ENCODE measurements at regions not wholly inside any gene's neighbourhood (a gene's known extent, or its start where the extent isn't known, plus 50 kb on each side); places are given as distances from the start of the nearest gene placed in this dataset.

DNA sequence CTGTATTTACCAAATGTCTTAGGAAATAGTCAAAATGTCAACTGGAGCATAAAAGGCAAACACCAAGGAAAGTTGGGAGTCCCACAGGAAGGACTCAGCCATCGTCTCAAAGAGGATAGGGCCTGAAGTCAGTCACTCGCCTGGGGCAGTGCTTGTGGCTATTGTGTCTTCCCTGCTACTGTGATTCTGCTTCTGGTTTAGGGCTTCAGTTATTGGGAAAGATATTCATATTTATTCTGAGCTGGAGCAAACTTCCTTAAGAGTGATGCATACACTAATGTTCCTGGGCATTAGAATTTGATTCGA is 118.1 kb downstream of the EDEM1 start:
- no peak for DNase-seq

DNA sequence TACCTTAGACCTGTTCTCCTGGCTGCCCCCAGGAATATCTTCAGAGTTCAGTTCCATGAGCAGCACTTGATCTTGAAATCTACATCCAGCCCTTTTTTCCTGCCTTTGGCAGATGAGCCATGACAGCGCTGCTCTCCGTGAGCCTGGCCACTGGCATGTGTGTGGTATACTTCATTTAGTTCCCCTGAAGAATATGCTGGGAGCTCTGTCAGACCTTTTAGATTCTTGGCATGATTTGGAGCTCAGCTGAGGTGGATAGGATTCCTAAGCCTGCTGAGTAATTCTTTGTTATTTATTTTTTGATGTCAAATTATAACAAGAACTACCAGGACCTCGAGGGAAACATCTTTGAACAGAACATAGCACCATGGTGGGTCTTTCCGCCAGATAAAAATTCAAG is 121.7 kb downstream of the EDEM1 start:
- DNase-seq, result no peak

DNA sequence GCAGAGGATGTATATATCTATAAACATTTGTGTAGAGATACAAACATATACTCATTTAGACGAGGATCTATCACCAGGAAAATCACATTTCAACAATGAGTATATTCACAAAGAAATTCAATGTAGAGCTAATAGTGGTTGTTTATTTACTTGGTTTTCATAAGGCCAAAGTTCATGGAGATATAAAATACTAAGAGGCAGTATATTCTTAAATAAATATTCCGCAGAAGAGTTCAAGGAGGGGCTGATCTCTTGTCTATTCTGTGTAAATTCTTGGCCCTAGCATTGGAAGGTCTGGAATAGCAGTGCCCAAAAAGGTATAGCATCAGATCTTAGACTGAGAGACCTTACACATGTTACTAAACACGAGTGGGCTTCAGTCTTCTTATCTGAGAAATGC is 122.1 kb downstream of the EDEM1 start:
- no peak for DNase-seq

DNA sequence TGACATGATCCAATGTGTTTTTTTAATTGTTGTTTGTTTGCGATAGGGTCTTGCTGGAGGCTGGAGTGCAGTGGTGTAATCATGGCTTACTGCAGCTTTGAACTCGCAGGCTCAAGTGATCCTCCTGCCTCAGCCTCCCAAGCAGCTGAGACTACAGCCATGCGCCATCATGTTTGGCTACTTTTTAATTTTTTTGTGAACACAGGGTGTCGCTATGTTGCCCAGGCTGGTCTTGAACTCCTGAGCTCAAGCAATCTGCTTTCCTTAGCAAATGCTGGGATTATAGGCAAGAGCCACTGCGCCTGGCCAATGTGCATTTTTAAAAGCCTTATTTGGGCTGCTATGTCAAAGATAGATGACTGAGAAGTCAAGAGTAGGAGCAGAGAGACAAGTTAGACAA is 123.0 kb downstream of the EDEM1 start:
- DNase-seq, result no peak

DNA sequence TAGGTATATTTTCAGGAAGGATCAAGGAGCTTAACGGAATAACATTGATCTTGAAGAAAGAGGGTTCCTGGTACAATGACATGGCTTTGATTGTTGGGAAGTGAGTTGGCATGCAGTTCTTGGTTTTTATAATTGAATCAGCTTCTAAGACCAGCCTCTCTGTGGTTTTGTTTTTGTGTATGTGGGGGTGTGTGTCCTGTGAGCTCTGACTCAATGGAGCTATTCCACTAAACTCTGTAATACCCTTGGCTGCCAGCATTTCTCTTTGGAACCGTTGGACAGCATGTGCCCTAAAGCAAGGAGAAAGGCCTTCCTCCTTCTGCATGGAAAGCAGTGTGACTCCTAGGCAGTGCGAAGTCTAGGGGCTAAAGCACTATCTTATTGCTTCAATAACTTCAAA is 124.8 kb downstream of the EDEM1 start:
- DNase-seq, result no peak

DNA sequence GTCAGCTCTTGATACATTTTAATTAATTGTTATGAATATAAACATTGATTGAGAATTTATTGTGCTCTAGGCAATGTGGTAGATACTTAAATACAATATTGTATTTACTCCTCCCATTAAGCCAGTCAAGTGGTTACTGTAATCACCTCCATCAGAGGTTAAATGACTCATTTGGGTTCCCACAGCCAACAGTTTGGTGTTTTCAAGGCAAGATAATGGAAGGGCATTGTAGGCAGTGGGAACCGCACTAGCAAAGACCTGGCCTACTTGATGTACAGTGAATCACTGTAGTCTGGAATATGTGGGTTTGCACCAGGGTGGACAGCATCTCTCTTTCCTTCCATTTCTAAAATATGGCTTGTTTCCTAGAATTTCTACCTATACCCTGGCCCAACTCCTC is 127.4 kb downstream of the EDEM1 start:
- DNase-seq, result no peak

DNA sequence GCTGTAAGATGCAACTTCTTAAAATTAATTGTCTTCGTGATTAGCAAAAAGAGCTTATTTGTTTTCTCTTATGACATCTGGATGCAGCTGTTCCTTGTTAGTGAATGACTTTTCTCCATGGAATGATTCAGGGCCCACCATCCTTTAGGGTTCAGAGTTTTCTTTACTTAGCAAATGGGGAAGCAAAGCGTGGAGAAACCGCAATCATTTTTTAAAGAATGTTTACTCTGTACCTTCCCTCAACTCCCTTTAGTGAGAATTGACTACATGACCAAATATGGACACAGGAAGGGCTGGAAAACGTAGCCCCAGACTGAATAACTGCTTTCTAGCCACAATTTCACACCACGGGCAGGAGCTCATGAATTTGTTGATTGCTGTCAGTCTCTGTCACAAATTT is 130.1 kb downstream of the EDEM1 start:
- no peak for DNase-seq

DNA sequence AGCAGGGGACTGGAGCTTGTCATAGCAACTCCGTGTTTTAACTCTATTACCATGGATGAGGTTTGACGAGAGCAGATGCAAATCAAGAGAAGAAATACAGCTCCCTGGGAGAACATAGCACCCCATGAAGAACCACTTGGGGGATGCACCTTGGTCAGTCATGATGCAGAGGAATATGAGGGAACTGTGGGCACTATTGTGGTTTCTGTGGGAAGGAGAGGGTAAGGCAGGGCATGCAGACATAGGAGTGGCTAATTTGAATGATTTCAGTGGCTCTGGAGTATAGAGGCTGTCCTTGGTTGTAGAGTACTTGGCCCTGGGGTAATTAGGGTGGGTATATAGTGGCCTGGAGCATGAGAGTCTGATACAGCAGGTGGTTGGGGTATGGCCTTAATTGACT is 131.9 kb downstream of the EDEM1 start:
- DNase-seq, result no peak

DNA sequence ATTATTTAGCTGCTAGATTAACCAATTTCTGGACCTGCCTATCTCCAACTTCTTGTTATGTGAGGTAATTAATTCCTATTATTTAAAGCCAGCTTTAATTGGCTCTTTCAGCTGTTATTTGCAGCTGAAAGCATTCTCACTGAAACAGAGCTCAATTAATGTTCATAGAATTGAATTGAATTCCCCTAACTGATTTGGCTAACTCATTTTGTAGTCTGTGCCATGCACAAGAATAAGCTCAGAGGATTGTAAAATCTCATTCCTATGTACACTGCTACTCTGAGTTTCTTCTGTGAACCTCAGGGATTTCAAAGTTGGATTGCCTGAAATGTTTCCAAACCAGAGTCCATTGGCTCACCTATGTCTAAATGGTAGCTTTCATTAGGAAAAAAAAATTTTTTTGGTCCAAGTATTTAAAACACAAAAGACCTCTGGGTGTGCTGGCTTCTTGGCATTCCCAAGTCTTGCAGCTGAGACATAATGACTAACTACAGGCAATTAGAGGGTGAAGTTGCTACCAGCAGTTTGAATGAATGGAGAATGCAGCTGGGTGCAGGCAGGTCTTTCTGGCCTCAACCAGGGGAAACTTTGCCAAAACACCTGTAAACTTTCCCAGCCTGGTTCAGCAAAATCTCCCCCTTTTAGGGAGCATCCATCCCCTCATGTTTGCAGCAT is 134.3 kb downstream of the EDEM1 start:
- no peak for DNase-seq

DNA sequence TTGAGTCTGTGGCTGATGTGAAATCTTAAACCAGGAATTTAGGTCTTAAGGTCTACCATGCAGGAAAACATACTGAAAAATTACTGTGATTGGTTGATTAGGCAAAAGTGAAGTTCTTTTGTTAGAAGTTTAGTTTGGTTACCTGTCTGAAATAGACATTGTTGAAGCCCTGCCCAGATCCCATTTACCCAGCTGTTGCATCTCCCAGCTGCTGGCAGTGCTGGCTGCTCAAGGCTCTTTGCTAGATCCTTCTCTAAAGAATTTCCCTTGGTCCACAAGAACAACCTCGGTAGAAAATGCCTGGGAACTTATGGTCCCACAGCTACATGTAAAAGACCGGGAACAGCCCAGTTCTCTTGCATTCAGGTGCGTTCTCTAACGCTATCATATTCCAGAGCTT is 137.3 kb downstream of the EDEM1 start:
- no peak for DNase-seq

DNA sequence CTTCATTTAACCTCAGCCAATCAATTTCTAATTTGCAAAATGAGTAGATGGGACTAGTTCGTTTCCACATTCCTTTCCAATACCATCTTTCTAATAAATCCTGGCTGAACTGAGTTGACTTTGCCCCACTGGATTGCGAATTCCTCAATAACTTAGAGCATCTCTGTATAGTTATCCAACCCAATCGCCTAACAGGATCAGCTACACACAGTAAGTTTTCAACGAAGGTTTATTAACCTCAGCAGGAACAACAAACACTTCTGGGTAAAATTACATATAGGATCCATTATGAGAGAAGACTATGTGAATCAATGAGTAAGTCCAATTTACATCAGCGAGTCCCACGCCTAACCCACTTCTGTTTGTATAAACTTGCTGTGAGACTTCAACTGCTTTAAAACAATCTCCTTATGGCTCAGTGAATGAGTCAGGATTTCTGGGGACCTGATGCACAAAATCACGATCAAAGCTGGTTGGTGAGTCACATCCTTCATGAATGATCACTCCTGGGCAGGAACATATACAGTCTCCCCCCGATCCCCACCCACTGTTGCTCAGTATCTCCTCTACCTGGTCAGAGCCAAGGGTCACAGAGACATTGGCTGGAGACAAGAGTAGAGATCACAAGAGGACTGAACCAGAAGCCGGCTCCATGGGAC is 142.8 kb downstream of the EDEM1 start:
- peak; percentile 18 for DNase-seq

DNA sequence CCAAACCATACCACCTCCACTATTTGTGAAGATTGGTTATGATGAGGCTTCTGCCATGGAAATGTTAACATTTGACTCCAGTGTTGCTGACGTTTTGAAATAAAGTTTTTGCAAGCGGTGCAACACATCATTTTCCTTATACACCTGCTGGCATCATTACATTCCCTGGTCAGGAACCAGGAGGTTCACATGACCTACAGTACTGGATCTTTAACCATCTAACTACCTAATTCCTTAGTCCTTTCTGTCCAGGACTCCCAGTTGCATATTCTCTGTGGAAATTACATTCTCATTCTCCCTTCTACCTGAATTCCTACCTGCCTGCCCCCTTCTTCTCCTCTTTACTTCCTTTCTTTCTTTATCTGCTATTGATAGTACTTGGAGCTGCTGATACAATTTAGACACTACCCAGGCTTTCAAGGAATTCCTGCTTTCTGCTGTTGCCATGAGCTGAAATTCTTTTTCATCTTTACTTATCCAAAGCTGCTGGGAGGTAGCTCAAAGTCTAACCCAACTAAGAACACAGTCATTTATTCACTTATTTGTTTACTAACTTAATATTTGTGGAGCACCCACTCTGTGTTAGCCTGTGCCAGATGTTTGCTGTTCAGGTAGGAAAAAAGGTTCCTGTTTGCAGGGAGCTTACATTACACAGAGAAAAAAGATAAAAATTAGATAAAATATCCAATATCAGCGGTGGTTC is 144.2 kb downstream of the EDEM1 start:
- DNase-seq, result no peak

DNA sequence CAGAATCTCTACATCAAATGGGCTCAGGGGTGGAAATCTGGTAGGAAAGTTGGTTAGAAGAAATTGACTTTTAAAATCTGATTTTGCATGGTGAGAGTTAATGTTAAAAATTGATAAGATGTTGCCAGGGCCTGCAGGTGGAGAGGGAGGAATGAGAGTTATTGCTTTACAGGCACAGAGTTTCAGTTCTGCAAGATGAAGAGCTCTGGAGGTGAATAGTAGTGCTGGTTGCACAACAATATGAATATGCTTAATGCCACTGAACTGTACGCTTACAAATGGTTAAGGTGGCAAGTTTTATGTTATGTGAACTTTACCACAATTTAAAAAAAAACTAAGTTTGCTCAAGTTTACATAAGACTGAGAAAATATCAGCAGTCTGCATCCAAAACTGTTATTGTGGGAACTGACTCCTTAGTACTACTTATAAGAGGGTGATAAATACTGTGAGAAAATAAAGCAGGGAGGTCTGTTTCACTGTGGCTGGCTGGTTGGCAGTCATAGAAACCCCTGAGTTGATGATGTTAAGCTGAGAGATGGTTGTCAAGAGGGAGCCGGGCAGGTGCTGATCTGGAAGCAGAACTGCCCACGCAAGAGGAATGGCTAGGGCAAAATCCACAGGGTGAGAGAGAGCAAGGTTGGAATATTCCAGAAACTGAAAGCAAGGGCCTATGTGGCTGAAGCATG is 144.9 kb downstream of the EDEM1 start:
- DNase-seq, result no peak

DNA sequence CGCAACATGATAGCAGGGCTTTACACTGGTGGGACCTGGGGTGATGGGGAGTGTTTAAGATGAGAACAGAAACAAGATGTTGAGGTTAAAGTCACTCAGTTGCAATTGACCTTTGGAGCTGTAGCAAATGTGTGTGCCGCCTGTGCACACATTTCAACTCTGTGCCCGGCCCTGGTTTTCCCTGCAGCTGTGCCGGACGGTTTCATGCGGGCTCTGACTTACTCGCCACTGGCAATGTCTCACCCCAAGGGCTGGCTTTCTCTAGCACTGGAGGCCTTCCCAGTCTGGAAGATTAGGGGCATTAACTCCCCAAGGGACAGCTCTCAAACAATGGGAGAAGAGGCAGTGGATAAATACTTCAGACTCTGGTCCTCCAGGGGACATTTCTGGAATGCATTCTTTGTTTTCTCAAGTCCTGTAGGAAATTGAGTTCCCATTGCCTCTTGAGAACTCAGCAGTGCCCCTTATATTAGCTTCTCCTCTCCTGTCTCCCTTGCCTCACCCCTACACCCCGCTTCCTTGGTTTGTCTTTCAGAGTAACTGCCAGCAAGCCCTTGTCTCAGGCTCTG is 152.5 kb downstream of the EDEM1 start:
- no peak for DNase-seq

DNA sequence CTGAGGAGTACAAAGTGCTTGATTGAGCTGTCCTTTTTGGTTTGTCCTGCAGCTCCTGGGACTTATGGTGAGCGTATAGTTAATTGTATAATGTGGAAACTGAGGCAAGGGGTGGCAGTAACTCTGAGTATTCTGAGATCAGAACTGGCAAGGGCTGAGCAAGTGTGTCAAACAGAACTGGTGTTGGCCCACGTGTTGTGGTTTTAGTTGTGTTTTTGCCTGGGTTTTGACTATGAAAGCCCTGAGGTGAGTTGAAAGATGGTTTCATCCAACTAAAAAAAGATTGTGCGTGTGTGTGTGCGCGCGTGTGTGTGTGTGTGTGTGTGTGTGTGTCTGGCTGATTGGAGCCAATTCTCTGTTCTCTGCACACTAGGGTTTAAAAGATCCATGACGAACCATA is 154.1 kb downstream of the EDEM1 start:
- no peak for DNase-seq

DNA sequence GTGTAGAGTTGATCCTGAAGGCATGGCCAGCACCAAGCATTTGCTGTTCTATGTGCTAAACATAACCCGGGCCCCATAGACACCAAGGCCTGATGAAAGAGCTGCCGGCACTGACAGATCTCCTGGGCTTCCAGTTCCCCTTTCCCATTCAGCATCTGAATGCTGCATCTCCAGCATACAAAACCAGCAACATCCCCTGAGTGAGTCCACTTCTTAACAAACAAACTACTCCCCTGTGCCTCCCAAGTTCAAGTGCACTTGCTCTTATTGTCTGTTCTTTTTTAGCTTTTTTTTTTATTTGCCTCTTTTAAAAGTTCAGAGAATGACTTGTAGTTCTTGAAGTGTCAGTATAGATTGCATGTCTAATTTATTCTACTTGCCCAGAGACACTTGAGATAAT is 156.0 kb downstream of the EDEM1 start:
- no peak for DNase-seq

DNA sequence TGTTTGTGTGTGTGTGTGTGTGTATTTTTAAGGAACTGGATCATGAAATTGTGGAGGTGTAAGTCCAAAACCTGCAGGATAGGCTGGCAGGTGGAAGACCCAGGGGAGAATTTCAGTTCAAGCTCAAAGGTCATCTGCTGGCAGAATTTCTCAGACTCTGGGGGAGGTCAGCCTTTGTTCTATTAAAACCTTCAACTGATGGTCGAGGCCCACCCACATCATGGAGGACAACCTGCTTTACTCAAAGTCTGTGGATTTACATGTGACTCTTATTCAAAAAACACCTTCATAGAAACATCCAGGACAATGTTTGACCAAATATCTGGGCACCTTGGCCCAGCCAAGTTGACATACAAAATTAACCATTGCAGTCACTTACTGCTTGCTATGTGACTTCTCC is 157.2 kb downstream of the EDEM1 start:
- no peak for DNase-seq

DNA sequence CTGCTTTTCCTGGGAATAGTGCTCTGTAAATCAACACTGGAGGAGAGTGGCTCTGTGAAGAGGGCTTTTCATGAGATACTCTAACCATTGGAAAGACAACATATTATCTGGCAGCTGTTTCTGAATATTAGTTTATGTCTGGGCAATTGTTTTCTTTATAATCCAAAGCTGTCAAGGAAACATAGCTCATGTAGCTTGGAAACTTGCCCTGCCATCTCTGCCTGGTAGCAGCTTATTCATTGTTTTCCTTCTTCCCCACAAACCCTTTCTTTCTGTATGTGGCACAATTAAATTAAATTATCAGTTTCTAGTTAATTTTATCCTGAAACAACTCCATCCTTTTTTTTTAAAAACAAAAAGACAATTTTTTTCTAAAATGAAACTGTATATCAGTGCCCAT is 160.0 kb downstream of the EDEM1 start:
- DNase-seq, result no peak

DNA sequence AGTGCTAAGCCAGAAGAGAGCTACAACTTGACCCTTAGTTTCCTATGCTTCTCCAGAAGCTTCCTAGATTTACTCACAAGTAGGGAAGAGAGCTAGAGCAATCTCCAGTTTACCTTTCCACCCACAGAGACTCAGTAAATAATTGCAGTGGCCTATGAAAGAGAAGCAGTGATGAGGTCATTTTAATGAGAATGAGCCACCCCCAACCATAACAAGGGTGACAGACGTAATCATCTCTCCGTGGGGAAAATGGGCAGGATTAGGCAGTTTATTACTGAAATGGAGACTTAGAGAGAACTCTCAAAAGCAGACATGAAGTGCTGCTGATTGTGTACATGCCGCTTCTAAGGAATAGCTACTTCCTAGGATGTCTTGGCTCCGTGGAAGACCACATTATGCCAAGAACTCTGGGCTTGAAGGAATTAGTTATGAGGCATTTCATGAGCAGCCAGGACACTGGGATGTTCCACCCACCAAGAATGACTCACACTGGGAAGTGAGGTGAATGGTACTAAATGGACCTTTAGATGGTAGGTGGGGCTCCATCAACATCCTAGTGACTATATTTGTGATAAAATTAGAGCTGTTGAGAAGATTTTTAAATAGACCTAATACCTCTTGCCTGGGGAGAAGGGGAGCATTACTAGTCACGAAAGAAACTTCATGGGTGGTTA is 160.9 kb downstream of the EDEM1 start:
- DNase-seq, result no peak

DNA sequence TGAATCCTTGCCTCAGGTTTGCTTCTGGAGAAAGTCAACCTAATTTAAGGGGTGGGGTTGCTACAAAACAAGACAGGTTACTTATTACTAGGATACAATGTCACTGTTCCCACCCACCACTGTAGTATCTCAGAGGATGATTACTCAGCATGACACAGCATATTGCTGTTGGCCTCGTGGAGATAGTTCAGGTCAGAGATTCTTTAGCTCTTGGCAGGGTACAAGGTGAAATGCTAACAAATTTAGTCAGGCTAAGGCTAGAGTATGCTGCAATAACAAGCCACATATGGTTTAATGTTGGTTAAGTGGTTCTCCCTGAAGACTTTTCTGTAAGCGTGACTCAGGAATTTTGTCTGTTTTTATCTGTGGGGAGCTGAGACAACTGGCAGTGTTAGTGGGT is 161.8 kb downstream of the EDEM1 start:
- DNase-seq, result no peak

DNA sequence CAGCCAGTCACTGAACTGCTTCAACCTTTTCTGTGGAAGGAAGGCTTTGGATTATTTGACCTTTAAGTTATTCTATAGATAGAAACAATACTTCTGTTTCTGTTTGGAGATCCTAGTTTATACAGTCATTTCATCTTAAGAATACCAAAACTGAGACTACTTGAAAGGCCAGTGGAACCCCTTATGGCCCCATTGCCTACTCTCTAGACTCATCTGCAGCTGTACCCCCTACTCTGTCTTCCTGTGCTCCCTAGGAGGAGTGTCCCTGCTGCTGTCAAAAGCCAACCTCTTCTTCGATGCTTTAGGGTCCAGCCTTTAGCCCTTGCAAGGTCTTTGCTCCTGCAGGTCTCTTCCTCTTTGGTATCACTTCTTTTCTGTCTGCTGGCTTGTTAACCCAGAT is 169.6 kb downstream of the EDEM1 start:
- DNase-seq, result no peak

DNA sequence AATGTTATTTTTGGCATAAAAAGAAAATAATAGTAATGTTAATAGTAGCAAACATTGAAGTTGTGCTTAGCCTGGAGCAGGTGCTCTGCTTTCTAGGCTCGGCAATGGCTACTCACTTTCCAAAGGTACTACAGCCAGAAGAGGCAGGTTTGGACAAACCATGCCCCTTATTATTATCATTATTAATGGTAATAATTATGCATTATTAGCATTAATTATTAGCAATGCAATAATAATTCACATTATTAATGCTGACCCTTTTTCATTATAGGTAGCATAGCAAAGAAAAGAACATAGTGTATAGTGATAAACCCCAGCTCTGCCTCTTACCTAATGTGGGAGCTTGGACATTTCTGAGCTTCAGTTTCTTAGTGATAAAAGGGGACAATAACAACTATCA is 171.4 kb downstream of the EDEM1 start:
- DNase-seq, result no peak

DNA sequence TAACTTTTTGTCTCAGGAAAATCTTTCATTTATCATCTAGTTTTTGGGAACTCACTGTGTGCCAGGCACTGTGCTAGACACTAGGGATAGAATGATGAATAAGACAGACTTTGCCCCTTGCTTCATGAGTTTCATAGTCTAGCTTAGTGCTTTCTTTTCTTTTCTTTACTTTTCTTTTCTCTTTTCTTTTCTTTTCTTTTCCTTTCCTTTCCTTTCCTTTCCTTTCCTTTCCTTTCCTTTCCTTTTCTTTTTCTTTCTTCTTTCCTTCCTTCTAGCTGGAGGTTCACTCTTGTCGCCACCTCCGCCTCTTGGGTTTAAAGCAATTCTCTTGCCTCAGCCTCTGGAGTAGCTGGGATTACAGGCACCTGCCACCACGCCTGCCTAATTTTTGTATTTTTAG is 172.9 kb downstream of the EDEM1 start:
- no peak for DNase-seq
